ENCODE measurements at regions not wholly inside any gene's neighbourhood (a gene's known extent, or its start where the extent isn't known, plus 50 kb on each side); places are given as distances from the start of the nearest gene placed in this dataset.
"Not testable (repeated sequence)": the region's sequence is repeated elsewhere in the genome, so short reads cannot be mapped to it uniquely, and the experiment has no call there.

DNA sequence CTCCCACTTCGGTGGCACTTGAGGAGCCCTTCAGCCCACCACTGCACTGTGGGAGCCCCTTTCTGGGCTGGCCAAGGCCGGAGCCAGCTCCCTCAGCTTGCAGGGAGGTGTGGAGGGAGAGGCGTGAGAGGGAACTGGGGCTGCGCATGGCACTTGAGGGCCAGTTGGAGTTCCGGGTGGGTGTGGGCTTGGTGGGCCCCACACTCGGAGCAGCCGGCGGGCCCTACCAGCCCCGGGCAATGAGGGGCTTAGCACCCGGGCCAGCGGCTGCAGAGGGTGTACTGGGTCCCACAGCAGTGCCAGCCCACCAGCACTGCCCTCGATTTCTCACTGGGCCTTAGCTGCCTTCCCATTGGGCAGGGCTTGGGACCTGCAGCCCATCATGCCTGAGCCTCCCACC is 78.8 kb upstream of the TRPC7 start:
- H3K27me3 ChIP-seq (ENCODE audit: insufficient read depth, low read depth, low read length); H3K9me2 ChIP-seq (ENCODE audit: insufficient read depth, low read length); H3F3A ChIP-seq (ENCODE audit: insufficient read depth, low read length, poor library complexity, severe bottlenecking); H2AFZ ChIP-seq (ENCODE audit: low read depth, low read length); H3K27ac ChIP-seq (ENCODE audit: low read length); H4K20me1 ChIP-seq (ENCODE audit: insufficient read depth); H3K4me3 ChIP-seq (ENCODE audit: low read length); H3K4me2 ChIP-seq (ENCODE audit: low read length); H3K9me3 ChIP-seq (ENCODE audit: low read length); H3K9ac ChIP-seq (ENCODE audit: low read length); H3K79me2 ChIP-seq (replicated peaks; ENCODE audit: insufficient read depth, low read length); H3K36me3 ChIP-seq (ENCODE audit: insufficient read depth, low read length): not testable (repeated sequence)

DNA sequence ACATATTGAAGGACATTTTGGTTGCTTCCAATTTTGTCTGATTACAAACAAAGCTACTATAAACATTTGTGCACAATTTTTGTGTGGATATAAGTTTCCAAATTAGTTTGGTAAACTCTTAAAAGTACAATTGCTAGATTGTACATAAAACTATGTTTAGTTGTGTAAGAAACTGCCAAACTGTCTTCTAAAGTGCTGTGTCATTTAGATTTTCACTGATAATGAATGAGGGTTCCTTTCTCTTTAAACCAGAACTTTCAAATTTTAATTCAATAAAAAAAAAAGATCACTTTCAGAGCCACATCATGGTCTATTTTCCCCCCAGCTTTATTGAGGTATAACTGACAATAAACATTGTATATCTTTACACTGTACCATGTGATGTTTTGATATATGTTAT is 74.0 kb upstream of the TRPC7 start:
- TF ChIP-seq EZH2 (IDR thresholded peaks at IDR 0.05; ENCODE audit: borderline replicate concordance, insufficient read depth, low read length, poor library complexity, severe bottlenecking): no peak
- no peak for TF ChIP-seq POLR2AphosphoS5 (IDR thresholded peaks at IDR 0.05)
- TF ChIP-seq, protein P1, sequence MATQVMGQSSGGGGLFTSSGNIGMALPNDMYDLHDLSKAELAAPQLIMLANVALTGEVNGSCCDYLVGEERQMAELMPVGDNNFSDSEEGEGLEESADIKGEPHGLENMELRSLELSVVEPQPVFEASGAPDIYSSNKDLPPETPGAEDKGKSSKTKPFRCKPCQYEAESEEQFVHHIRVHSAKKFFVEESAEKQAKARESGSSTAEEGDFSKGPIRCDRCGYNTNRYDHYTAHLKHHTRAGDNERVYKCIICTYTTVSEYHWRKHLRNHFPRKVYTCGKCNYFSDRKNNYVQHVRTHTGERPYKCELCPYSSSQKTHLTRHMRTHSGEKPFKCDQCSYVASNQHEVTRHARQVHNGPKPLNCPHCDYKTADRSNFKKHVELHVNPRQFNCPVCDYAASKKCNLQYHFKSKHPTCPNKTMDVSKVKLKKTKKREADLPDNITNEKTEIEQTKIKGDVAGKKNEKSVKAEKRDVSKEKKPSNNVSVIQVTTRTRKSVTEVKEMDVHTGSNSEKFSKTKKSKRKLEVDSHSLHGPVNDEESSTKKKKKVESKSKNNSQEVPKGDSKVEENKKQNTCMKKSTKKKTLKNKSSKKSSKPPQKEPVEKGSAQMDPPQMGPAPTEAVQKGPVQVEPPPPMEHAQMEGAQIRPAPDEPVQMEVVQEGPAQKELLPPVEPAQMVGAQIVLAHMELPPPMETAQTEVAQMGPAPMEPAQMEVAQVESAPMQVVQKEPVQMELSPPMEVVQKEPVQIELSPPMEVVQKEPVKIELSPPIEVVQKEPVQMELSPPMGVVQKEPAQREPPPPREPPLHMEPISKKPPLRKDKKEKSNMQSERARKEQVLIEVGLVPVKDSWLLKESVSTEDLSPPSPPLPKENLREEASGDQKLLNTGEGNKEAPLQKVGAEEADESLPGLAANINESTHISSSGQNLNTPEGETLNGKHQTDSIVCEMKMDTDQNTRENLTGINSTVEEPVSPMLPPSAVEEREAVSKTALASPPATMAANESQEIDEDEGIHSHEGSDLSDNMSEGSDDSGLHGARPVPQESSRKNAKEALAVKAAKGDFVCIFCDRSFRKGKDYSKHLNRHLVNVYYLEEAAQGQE (IDR thresholded peaks at IDR 0.05; ENCODE audit: borderline replicate concordance): no peak
- no peak for TF ChIP-seq RAD21 (conservative IDR thresholded peaks at IDR 0.05)
- TF ChIP-seq, protein P2, sequence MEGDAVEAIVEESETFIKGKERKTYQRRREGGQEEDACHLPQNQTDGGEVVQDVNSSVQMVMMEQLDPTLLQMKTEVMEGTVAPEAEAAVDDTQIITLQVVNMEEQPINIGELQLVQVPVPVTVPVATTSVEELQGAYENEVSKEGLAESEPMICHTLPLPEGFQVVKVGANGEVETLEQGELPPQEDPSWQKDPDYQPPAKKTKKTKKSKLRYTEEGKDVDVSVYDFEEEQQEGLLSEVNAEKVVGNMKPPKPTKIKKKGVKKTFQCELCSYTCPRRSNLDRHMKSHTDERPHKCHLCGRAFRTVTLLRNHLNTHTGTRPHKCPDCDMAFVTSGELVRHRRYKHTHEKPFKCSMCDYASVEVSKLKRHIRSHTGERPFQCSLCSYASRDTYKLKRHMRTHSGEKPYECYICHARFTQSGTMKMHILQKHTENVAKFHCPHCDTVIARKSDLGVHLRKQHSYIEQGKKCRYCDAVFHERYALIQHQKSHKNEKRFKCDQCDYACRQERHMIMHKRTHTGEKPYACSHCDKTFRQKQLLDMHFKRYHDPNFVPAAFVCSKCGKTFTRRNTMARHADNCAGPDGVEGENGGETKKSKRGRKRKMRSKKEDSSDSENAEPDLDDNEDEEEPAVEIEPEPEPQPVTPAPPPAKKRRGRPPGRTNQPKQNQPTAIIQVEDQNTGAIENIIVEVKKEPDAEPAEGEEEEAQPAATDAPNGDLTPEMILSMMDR (IDR thresholded peaks at IDR 0.05; ENCODE audit: poor library complexity, severe bottlenecking): no peak
- TF ChIP-seq MXI1 (conservative IDR thresholded peaks at IDR 0.05; ENCODE audit: poor library complexity, severe bottlenecking): no peak
- TF ChIP-seq TAF1 (IDR thresholded peaks at IDR 0.05; ENCODE audit: low read depth): no peak
- TF ChIP-seq SMC3 (conservative IDR thresholded peaks at IDR 0.05; ENCODE audit: poor library complexity): no peak
- TF ChIP-seq EP300 (conservative IDR thresholded peaks at IDR 0.05; ENCODE audit: poor library complexity, severe bottlenecking): no peak
- Histone ChIP-seq H2AFZ (ENCODE audit: low read depth, low read length) (no peak overlapping the region), H3K27me3 (ENCODE audit: insufficient read depth, low read depth, low read length) (no peaks in the 10 kb centered on the region), H3K4me3 (ENCODE audit: low read length) (no peak overlapping the region), H3K9me2 (ENCODE audit: insufficient read depth, low read length) (no peaks in the 10 kb centered on the region), H3K36me3 (ENCODE audit: insufficient read depth, low read length) (no peaks in the 10 kb centered on the region), H3K9me3 (ENCODE audit: low read length) (no peaks in the 10 kb centered on the region), H3K4me2 (ENCODE audit: low read length) (no peak overlapping the region), H3K79me2 (replicated peaks; ENCODE audit: insufficient read depth, low read length) (no peaks in the 10 kb centered on the region), H3F3A (ENCODE audit: insufficient read depth, low read length, poor library complexity, severe bottlenecking) (no peaks in the 10 kb centered on the region), H4K20me1 (ENCODE audit: insufficient read depth) (no peaks in the 10 kb centered on the region), H3K9ac (ENCODE audit: low read length) (no peak overlapping the region), H3K27ac (ENCODE audit: low read length) (no peak overlapping the region)

DNA sequence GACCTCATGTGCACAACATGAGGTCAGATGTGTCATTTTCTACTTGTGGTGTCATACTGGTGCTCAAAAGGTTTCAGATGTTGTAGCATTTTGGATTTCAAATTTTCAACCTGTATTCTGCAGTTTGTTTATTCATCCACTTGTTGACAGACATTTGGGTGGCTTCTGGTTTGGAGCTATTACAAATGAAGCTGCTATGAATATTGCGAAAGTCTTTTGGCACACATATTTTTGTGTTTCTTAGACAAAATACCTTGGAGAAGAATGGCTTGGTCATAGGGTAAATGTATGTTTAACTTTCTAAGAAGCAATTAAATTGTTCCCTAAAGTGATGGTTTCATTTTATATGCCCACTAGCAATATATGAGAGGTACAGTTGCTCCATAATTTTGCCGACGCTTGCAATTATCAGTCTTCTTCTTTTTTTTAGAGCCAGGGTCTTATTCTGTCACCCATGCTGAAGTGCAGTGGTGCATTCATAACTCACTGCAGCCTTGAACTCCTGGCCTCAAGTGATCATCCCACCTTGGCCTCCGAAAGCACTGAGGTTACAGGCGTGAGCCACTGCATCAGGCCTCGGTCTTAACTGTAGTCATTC is 70.7 kb upstream of the TRPC7 start:
- Histone ChIP-seq H3K27me3 (ENCODE audit: insufficient read depth, low read depth, low read length) (no peaks in the 10 kb centered on the region), H3K36me3 (ENCODE audit: insufficient read depth, low read length) (no peaks in the 10 kb centered on the region), H3K4me2 (ENCODE audit: low read length) (no peak overlapping the region), H2AFZ (ENCODE audit: low read depth, low read length) (no peak overlapping the region), H3F3A (ENCODE audit: insufficient read depth, low read length, poor library complexity, severe bottlenecking) (no peaks in the 10 kb centered on the region), H3K4me3 (ENCODE audit: low read length) (no peak overlapping the region), H3K27ac (ENCODE audit: low read length) (no peak overlapping the region), H3K9ac (ENCODE audit: low read length) (no peak overlapping the region), H4K20me1 (ENCODE audit: insufficient read depth) (no peaks in the 10 kb centered on the region), H3K9me2 (ENCODE audit: insufficient read depth, low read length) (no peaks in the 10 kb centered on the region), H3K9me3 (ENCODE audit: low read length) (no peaks in the 10 kb centered on the region), H3K79me2 (replicated peaks; ENCODE audit: insufficient read depth, low read length) (no peaks in the 10 kb centered on the region)
- TF ChIP-seq MXI1 (conservative IDR thresholded peaks at IDR 0.05; ENCODE audit: poor library complexity, severe bottlenecking) (no peak), TAF1 (IDR thresholded peaks at IDR 0.05; ENCODE audit: low read depth) (no peak), POLR2AphosphoS5 (IDR thresholded peaks at IDR 0.05) (no peak), RAD21 (conservative IDR thresholded peaks at IDR 0.05) (no peak), SMC3 (conservative IDR thresholded peaks at IDR 0.05; ENCODE audit: poor library complexity) (no peak), EP300 (conservative IDR thresholded peaks at IDR 0.05; ENCODE audit: poor library complexity, severe bottlenecking) (no peak), EZH2 (IDR thresholded peaks at IDR 0.05; ENCODE audit: borderline replicate concordance, insufficient read depth, low read length, poor library complexity, severe bottlenecking) (no peak)
- TF ChIP-seq, protein P1 (IDR thresholded peaks at IDR 0.05; ENCODE audit: borderline replicate concordance): no peak
- TF ChIP-seq, protein P2 (IDR thresholded peaks at IDR 0.05; ENCODE audit: poor library complexity, severe bottlenecking): no peak

Measured in neural cell (in vitro differentiated cells).